B cell (primary cell): ENCODE measurements at regions not wholly inside any gene's neighbourhood (a gene's known extent, or its start where the extent isn't known, plus 50 kb on each side); places are given as distances from the start of the nearest gene placed in this dataset.

ENCODE experiments used
- ATAC-seq: fragments of 200-7000 bp; cut with Tn5 transposase; one replicate; pipeline ENCODE4 v1.10.0; 2021; ENCODE audit warnings: low read depth, mild to moderate bottlenecking, moderate number of reproducible peaks, moderate library complexity
- CTCF ChIA-PET: fragments of 350-600 bp; sonication (Branson Sonifier 250); formaldehyde crosslinking; loops from one replicate; lab custom pipeline; 2021; ENCODE audit warnings: antibody characterized with exemption, inconsistent platforms; lab: Charles Lee
- POLR2A ChIA-PET: fragments of 350-600 bp; sonication (Branson Sonifier 250); formaldehyde crosslinking; loops from one replicate; lab custom pipeline; 2021; ENCODE audit warnings: antibody characterized with exemption; lab: Charles Lee
- DNase-seq: peaks from one replicate; pipeline ENCODE4 v3.0.0; 2013
- H2AFZ ChIP-seq: 2 replicates; pipeline ENCODE4 v1.6.1; 2012; ENCODE audit warnings: mild to moderate bottlenecking, low read depth, low read length; ENCODE audit not compliant: insufficient read depth, poor library complexity, severe bottlenecking
- H3K27ac ChIP-seq, 2 donors: 1 replicate in 1 of 2; 2 replicates in 1 of 2; pipeline ENCODE4 v1.5.1; 2012 to 2013; ENCODE audit warnings: low read length in 2 of 2, mild to moderate bottlenecking in 2 of 2, moderate library complexity in 1 of 2
- H3K27me3 ChIP-seq, 4 experiments: fragments of 200-600 bp in 1 of 4; sonication (generic) in 1 of 4; replicated peaks in 1 of 4; 1 replicate in 2 of 4; 2 replicates in 2 of 4; pipeline versions ENCODE4 v1.6.1 to v1.7.0; 2013 to 2016; ENCODE audit warnings: low read length in 3 of 4, mild to moderate bottlenecking in 2 of 4, mixed read lengths in 1 of 4, moderate library complexity in 1 of 4; ENCODE audit not compliant: insufficient read depth in 4 of 4, control insufficient read depth in 3 of 4; ENCODE audit errors: control extremely low read depth in 1 of 4
- H3K36me3 ChIP-seq, 2 experiments: replicated peaks in 1 of 2; 1 replicate in 1 of 2; 2 replicates in 1 of 2; pipeline versions ENCODE4 v1.6.1 to v1.7.1; 2013; ENCODE audit warnings: low read length in 1 of 2; ENCODE audit not compliant: insufficient read depth in 2 of 2, control insufficient read depth in 1 of 2; ENCODE audit errors: control extremely low read depth in 1 of 2, extremely low read depth in 1 of 2
- H3K4me1 ChIP-seq, 2 donors: fragments of 200-600 bp in 1 of 2; sonication (generic) in 1 of 2; 1 replicate in 1 of 2; 2 replicates in 1 of 2; pipeline versions ENCODE4 v1.5.1 to v1.6.1; 2013 to 2017; ENCODE audit warnings: low read length in 2 of 2; ENCODE audit not compliant: control insufficient read depth in 2 of 2, insufficient read depth in 2 of 2
- H3K4me2 ChIP-seq: replicated peaks from 2 replicates; pipeline ENCODE3; 2012; ENCODE audit warnings: mild to moderate bottlenecking, low read depth, low read length; ENCODE audit not compliant: poor library complexity, severe bottlenecking
- H3K4me3 ChIP-seq, 5 experiments: fragments of 200-600 bp in 1 of 5; sonication (generic) in 1 of 5; 1 replicate in 3 of 5; 2 replicates in 2 of 5; pipeline versions ENCODE4 v1.5.1 to v1.7.0; 2011 to 2016; ENCODE audit warnings: low read length in 4 of 5, mild to moderate bottlenecking in 4 of 5, low read depth in 2 of 5, control low read depth in 1 of 5, moderate library complexity in 1 of 5; ENCODE audit not compliant: insufficient read depth in 1 of 5; ENCODE audit errors: control extremely low read depth in 1 of 5, extremely low read depth in 1 of 5
- H3K79me2 ChIP-seq: fragments of 200-600 bp; sonication (generic); one replicate; pipeline ENCODE4 v1.6.0; 2016; ENCODE audit warnings: low read length; ENCODE audit not compliant: control insufficient read depth, insufficient read depth
- H3K9ac ChIP-seq: fragments of 200-600 bp; sonication (generic); 2 replicates; pipeline ENCODE4 v1.6.1; 2017; ENCODE audit warnings: mild to moderate bottlenecking, low read length, moderate library complexity
- H3K9me3 ChIP-seq, 3 donors: one replicate each; pipeline versions ENCODE4 v1.6.1 to v1.7.1; 2013; ENCODE audit warnings: low read length in 2 of 3; ENCODE audit not compliant: control insufficient read depth in 2 of 3, insufficient read depth in 1 of 3; ENCODE audit errors: control extremely low read depth in 1 of 3
- H4K20me1 ChIP-seq: 2 replicates; pipeline ENCODE4 v1.6.0; 2012; ENCODE audit warnings: mild to moderate bottlenecking, low read length; ENCODE audit not compliant: insufficient read depth, control insufficient read depth, poor library complexity, severe bottlenecking
- H3K27ac Mint-ChIP-seq: one replicate; pipeline ENCODE4 v1.8.0; 2021; ENCODE audit warnings: mixed read lengths
- H3K27me3 Mint-ChIP-seq: one replicate; pipeline ENCODE4 v1.8.0; 2021; ENCODE audit warnings: mixed read lengths
- H3K4me1 Mint-ChIP-seq: one replicate; pipeline ENCODE4 v1.8.0; 2021; ENCODE audit warnings: mixed read lengths
- H3K4me3 Mint-ChIP-seq: one replicate; pipeline ENCODE4 v1.8.0; 2021; ENCODE audit warnings: mixed read lengths
- H3K9me3 Mint-ChIP-seq: one replicate; pipeline ENCODE4 v1.8.0; 2022; ENCODE audit warnings: mixed read lengths; ENCODE audit not compliant: insufficient read depth
- CTCF ChIP-seq: fragments of 200-600 bp; IDR thresholded peaks from one replicate; pipeline ENCODE4 v1.8.0; 2022; ENCODE audit warnings: antibody characterized with exemption, mild to moderate bottlenecking
- EZH2 ChIP-seq: IDR thresholded peaks from 2 replicates; pipeline ENCODE4 v1.6.1; 2012; ENCODE audit warnings: borderline replicate concordance, low read depth, mild to moderate bottlenecking, moderate library complexity, low read length; ENCODE audit not compliant: insufficient read depth, poor library complexity, severe bottlenecking
- WGBS: methylation state at CpG from one replicate; pipeline ENCODE4 v1.1.5; 2013; ENCODE audit warnings: missing lambda C conversion rate; ENCODE audit not compliant: insufficient coverage; 5-methylcytosine and 5-hydroxymethylcytosine counted together
- intact Hi-C: fragments of 100-400 bp; cut with micrococcal nuclease; formaldehyde crosslinking; loops from one replicate; pipeline ENCODE4 v1.10.0; 2022

DNA sequence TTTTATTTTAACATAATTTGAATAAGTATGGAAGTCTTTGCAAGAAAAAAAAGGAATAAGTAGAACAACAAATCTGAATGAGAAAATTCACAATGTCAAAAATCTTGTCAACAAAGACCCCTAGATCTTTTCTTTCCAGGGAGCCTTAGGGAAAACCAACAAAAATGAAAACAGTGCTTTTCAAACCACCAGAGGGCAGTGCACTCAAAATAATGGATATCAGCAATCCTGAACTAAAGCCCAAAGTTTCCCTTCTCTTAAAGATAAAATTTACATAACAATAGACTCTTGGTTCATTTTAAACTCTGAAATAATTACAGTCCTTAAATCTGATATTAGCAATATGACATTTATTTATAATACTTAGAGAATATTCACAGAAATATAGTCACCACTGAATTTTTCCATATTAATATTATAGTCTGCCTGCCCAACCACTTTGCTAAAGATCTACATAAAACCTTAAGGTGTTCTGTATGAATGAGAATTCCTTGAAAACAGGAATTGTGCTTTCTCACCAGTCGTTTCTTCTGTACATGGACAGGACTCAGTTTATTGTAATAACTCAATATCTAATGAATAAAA lies 105.3 kb upstream of the BMP5 start:
- DNase-seq = no peak
- Mint-ChIP-seq H3K4me3 (no peak overlapping the region), H3K4me1 (no peaks in the 10 kb centered on the region), H3K9me3 (peaks cover 3% of the 10 kb centered on the region), H3K27ac (no peak overlapping the region), H3K27me3 (no peaks in the 10 kb centered on the region)
- WGBS = no CpG with 5 or more reads among the region's 1 CpG
- ChIA-PET POLR2A (no interaction called here), CTCF (no interaction called here)
- H3K9me3 ChIP-seq = peaks cover 0 to 2% (median 0%) of the 10 kb centered on the region in 3 donors
- H3K27ac ChIP-seq = no peak overlapping the region
- H3K4me1 ChIP-seq = no peaks in the 10 kb centered on the region
- no peaks in the 10 kb centered on the region for H3K79me2 ChIP-seq
- H3K36me3 ChIP-seq = no peaks in the 10 kb centered on the region
- no peak for ATAC-seq
- no peak overlapping the region for H3K4me3 ChIP-seq
- H3K27me3 ChIP-seq = no peaks in the 10 kb centered on the region
- TF ChIP-seq CTCF = peak; percentile 48
- TF ChIP-seq EZH2 = no peak
- intact Hi-C loops = no loop called here
- no peak overlapping the region for H2AFZ ChIP-seq
- no peaks in the 10 kb centered on the region for H4K20me1 ChIP-seq
- no peak overlapping the region for H3K9ac ChIP-seq
- no peak overlapping the region for H3K4me2 ChIP-seq

- H3K27ac ChIP-seq = no peak overlapping the region
- H3K9ac ChIP-seq = no peak overlapping the region
- ATAC-seq (no peak), DNase-seq (no peak)
- no peak overlapping the region for H3K4me3 Mint-ChIP-seq
- H3K27ac Mint-ChIP-seq = no peak overlapping the region
- POLR2A ChIA-PET = no interaction called here
- no peak overlapping the region for H2AFZ ChIP-seq
- H4K20me1 ChIP-seq = no peaks in the 10 kb centered on the region
- H3K4me1 Mint-ChIP-seq = no peaks in the 10 kb centered on the region
- no peaks in the 10 kb centered on the region for H3K79me2 ChIP-seq
- H3K4me2 ChIP-seq = no peak overlapping the region
- TF ChIP-seq CTCF (no peak), EZH2 (no peak)
- peaks cover 0 to 2% (median 0%) of the 10 kb centered on the region in 3 donors for H3K9me3 ChIP-seq
- no peaks in the 10 kb centered on the region for H3K27me3 ChIP-seq
- H3K27me3 Mint-ChIP-seq = no peaks in the 10 kb centered on the region
- H3K9me3 Mint-ChIP-seq = no peaks in the 10 kb centered on the region
- intact Hi-C loops = no loop called here
- H3K36me3 ChIP-seq = no peaks in the 10 kb centered on the region
- CTCF ChIA-PET = no interaction called here
- H3K4me3 ChIP-seq = no peak overlapping the region
- H3K4me1 ChIP-seq = no peaks in the 10 kb centered on the region
Observed at GRCh38 chr6:55979526-55979925, 104.1 kb upstream of the BMP5 start.
